ENCODE measurements at regions not wholly inside any gene's neighbourhood (a gene's known extent, or its start where the extent isn't known, plus 50 kb on each side); places are given as distances from the start of the nearest gene placed in this dataset.

GRCh38 chr12:31877884-31878283 lies 81.3 kb upstream of the RESF1 start:
- TF ChIP-seq, protein P1, sequence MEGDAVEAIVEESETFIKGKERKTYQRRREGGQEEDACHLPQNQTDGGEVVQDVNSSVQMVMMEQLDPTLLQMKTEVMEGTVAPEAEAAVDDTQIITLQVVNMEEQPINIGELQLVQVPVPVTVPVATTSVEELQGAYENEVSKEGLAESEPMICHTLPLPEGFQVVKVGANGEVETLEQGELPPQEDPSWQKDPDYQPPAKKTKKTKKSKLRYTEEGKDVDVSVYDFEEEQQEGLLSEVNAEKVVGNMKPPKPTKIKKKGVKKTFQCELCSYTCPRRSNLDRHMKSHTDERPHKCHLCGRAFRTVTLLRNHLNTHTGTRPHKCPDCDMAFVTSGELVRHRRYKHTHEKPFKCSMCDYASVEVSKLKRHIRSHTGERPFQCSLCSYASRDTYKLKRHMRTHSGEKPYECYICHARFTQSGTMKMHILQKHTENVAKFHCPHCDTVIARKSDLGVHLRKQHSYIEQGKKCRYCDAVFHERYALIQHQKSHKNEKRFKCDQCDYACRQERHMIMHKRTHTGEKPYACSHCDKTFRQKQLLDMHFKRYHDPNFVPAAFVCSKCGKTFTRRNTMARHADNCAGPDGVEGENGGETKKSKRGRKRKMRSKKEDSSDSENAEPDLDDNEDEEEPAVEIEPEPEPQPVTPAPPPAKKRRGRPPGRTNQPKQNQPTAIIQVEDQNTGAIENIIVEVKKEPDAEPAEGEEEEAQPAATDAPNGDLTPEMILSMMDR (IDR thresholded peaks at IDR 0.05) = no peak
- TF ChIP-seq POLR2A (IDR thresholded peaks at IDR 0.05) = no peak

Measured in tibial nerve (tissue), 3 donors.